GM21528 (cell line): ENCODE measurements at regions not wholly inside any gene's neighbourhood (a gene's known extent, or its start where the extent isn't known, plus 50 kb on each side); places are given as distances from the start of the nearest gene placed in this dataset.

Experiments used
- ATAC-seq: cut with Tn5 transposase; IDR thresholded peaks from one replicate; pipeline ENCODE4 v1.9.1; 2021; ENCODE audit warnings: mild to moderate bottlenecking, moderate library complexity; ENCODE audit not compliant: unreplicated experiment, low FRiP score

DNA sequence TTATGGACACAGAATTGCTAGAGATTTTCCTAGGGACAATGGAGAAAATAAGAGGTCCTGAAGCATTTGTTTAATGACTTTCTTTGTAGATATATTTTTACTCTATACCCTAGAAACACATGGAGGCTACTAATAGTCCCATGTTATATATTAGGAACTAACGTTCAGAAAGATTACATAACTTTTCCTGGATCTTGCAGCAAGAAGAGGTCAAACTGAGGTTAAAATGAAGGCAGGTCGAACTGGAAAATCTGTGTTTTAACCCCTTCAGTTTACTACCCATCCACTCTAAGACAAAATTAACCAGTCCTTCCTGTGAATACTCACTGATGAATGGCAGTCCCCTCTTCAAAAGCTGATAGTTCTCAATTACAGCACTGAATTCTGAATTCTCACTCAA is 1415.8 kb upstream of the CELF4 start:
- no peak for ATAC-seq

DNA sequence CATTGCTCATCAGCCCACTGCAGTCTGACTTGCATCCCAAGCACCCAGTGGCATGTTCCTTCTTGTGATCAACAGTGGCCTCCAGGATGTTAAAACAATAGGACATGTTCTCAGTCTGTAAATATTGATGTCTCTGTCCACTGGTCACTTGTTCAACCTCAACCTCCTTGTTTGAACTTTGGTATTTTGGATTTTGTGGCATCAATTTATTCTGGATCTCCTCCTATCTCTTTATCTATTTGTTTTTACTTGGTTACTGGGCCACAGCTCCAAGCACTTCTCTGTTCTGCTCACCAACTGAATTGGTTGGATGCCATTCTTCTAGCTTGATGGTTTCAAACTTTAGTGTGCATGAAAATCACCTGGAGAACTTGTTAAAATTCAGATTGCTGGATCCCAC is 1414.8 kb upstream of the CELF4 start:
- no peak for ATAC-seq

- no peak for ATAC-seq
Observed at GRCh38 chr18:38972571-38972970, 1407.0 kb upstream of the CELF4 start.

DNA sequence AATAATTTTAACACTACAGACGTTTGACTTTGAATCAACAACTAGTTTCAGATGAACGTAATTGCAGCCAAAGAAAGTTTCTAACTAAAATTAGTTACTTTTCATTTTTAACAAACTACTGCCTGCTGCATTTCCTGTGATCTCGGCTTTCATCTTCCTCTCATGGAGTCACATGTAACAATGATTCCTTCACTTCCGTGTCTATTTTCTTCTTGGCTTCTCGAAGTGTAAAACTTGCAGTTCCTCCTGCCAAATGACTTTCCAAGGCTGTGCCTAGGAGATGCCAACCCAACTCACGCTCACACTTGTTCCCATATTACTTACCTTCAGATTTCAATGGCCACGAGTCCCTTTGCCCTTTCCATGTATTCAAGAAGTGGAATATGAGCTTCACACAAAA is 1406.3 kb upstream of the CELF4 start:
- no peak for ATAC-seq

DNA sequence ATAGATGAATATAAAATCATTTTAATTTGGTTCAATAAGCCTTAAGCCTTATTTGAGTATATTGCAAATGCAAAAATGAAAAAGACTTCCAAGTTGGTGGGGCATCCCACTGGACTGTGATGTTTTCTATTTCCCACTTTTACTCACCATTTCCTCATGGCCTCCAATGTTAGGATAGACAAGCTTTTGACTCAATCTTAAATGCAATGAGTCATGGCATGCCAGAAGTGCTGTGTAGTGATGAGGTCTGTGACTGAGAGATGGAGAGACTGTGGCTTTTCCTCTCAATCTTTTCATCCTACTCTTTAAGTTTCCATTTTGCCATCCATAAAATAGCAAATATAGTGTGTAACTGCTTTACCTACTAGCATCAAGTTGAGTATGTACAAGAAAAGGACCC is 1401.2 kb upstream of the CELF4 start:
- ATAC-seq: no peak

- no peak for ATAC-seq
Observed at GRCh38 chr18:38963943-38964660, 1398.5 kb upstream of the CELF4 start.

DNA sequence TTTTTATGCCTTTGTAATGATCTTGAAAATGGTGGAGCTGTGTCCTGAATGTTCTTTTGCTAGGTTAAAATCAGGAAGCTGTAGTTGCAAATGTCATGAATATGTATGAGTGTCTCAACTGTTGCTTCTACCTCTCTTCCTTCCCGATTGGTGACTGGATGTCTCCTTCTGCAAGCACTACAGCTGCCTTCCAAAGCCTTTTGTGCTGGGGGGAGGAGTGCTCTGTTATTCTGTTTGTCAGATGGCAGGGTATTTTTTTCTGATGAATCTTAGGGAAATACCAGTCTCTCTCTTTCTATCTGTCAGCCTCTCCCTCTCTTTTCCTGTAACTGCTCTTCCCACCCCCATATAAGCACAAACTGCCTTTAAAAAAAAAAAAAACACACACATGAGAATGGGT is 1396.3 kb upstream of the CELF4 start:
- ATAC-seq: no peak

DNA sequence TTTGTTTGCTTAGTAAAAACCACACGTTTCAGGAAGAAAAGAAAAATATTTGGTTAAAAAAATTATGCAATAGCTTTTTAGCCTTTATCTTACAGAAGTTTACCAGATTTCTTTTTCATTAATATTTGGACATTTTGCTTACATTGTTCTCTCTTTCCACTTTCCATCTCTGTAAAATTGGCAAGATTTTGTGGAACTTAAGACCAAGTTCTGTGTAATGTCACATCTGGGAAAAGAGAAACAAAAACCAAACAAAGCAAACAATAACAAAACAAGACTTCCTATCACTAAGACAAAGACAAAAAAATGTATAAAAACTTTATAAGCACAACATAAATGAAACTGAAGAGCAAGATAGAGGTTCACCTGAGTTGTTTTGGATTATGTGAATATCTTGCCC is 1392.1 kb upstream of the CELF4 start:
- ATAC-seq: no peak

DNA sequence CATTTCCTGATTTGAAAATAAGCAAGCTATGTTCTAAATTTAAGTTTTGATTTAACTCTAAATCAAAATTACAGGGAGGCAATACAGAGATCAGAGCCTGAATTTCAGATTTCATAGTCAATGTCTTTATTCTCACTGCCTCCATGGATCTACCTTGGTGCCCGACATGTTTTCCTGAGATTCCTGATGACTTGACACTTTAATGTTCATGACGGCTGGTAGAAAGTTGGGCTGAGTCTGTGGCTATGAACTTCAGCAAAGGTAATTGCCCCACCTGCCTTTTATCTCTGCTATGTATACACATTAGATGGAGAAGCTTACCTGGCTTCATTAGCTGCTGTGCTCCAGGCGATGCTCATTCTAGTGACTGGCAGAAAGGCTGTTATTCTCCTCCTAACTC is 1390.5 kb upstream of the CELF4 start:
- ATAC-seq: no peak

GRCh38 chr18:38951633-38952032 is 1386.0 kb upstream of the CELF4 start:
- ATAC-seq: no peak

GRCh38 chr18:38948436-38948835 is 1382.8 kb upstream of the CELF4 start:
- ATAC-seq: no peak

- ATAC-seq: no peak
Observed at GRCh38 chr18:38944446-38945024, 1378.9 kb upstream of the CELF4 start.

- no peak for ATAC-seq
Observed at GRCh38 chr18:38941711-38942561, 1376.3 kb upstream of the CELF4 start.

- ATAC-seq: peak; percentile 86
Observed at GRCh38 chr18:38940863-38941531, 1375.4 kb upstream of the CELF4 start.

DNA sequence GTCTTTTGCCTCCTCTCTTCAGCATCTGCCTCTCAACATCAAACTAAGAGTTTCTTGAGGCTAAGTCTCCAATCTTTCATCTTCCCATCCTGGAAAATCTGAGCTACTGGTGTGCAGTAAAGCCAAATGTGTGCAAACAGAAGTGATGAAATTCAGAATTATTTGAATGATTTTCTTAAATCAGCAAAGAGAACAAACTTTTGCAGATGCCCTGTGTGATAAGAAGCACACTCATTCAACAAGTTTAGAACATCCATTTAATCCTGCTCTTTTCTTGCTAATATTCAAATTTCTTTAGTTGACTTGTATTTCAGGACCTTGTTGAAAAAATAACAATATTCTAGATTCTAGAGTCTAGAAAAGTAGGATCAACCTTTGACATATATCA is 1374.9 kb upstream of the CELF4 start:
- peak; percentile 33 for ATAC-seq

DNA sequence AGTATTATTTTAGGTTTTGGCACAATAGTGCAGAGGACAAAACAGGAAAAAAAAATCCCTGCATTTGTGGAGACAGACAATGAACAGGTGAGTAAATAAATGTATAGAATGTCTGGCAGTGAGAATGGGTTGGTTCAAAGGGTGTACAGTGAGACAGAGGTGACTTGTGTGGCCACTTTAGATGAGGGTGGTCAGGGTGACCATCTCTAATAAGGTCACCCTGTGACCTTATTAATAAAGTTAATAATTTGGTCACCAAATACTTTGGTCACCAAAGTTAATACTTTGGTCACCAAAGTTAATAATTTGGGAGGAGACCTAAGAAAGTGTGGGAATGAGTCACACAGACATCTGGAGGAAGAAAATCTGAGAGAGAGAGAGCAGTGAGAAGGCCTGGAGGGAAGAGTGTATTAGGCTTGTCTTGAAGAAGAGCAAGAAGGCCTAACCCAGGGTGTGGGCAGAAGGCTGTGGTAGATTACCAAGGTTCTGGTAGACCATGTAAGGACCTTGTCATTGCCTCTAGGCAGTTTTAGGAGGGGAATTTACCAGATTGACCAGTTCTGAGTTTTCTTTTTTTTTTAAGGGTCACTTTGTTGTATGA is 1368.4 kb upstream of the CELF4 start:
- ATAC-seq: peak; percentile 86

GRCh38 chr18:38933322-38933721 is 1367.7 kb upstream of the CELF4 start:
- no peak for ATAC-seq

DNA sequence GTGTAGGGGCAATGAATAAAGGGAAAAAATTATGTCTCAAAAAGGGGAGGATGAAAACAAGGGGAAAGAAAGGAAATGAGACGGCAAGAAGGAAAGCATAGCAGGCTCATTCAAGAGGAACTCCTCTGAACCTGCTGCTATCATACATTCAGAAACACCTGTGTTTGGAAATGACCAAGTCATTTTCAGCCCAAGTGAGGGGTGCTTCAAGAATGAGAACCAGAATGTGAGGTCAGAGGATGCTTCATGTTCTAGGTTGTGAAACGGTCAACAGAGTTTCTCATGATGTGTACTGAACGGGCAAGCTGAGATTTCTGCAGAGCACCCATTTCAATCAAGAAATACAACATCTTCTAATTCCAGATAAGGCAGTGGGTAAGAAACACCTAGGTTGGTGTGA is 1367.2 kb upstream of the CELF4 start:
- peak; percentile 52 for ATAC-seq

- ATAC-seq: no peak
Observed at GRCh38 chr18:38931754-38932050, 1366.1 kb upstream of the CELF4 start.

GRCh38 chr18:38930881-38931753 is 1365.5 kb upstream of the CELF4 start:
- ATAC-seq: no peak
